ENCODE measurements at regions not wholly inside any gene's neighbourhood (a gene's known extent, or its start where the extent isn't known, plus 50 kb on each side); places are given as distances from the start of the nearest gene placed in this dataset.

DNA sequence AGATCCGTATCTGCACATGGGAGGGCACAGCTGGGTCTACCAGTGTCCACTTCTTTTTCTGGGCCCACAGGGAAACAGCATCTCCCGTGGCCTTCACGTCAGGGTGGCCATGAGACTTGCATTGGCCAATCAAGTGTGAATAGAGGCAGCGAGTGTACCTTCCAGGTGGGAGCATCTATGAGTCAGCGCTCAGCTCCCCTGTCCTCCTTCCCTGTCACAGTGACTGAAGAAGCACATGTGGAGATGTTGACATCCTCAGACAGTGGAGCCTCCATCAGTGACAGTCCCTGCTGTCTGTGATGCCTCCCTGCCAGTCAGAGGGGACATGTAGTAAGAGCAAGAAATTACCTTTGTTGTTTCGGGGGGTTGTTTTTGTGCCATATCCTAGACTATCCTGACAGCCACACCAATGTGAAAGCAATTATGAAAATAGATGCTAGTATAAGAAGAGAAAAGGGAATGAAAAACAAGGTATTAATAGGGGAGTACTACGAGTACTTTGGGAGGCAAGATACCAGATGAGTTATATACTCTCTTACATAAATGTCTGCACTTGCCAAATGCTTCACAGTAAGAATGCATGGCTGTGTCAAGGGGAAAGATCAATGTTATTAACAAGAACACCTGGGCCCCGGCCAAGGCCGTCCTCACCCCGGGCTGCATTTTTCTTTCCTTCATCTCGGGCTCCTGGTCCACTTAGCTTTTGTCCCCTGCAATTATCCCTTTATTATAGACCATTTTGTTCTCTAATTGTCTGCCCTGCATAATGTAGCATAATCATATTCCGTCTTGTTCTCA lies 86.0 kb downstream of the MATN1 start:
- DNase-seq = no peak

DNA sequence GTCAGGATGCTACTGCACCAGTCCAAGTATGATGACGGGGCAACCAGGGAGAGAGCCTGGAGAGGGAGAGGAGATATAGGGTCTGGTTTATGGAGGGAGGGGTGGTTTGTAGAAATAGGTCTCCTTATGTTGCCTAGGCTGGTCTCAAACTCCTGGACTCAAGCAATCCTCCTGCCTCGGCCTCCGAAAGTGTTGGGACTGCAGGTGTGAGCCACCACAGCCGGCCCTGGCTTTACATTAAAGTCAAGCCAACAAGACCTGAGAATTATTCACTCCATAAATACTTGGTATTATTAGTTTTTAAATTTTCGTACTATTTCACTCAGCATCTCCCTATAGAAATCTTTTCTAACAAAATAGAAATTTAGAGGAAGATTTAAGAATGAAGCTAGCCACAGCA lies 86.8 kb downstream of the MATN1 start:
- DNase-seq = no peak

DNA sequence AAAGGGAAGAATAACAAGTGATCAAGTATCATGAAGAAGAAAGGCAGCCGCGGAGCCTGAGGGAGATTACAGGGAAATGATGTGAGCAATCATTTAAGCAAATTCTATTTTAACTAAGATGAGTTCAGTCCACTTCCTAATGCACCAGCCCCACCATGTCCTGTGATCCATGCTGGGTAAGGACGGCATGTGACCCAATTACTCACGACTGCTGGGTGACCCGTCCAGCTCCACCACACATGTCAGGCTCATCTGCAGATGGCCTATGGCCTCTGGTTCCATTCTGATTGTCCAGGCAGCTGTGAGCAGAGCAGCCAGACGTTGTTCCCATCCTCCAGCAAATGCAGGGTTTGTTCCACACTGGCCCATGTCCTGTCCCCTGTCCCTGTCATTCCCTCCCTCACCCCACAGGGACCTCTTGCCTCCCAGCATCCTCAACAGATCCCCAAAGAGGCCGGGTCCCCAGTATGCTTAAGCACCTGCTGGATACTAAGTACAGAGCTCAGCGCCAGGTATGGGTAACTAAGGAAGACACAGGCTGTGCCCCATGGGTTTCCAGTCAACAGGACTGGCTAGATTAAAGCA lies 87.9 kb downstream of the MATN1 start:
- DNase-seq = no peak

- no peak for DNase-seq
These were observed 88.9 kb downstream of the MATN1 start for GRCh38 chr1:30634507-30634906.

DNA sequence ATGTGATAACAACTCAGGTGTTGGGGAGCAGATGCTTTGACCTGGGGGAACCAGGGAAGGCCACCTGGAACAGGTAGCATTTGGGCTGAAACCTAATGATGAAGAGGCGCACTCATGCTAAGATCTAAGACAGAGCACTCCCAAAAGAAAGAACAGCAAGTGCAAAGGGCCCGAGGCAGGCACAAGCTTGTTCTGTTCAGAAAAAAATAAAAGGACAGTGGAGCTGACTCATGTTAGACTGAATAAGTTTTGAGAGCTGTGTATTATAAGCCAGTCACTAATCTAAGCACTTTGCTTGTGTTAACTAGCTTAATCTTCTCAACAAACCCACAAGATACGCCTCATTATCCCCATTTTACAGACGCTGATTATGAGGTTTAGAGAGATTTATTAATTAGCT lies 90.1 kb downstream of the MATN1 start:
- no peak for DNase-seq

DNA sequence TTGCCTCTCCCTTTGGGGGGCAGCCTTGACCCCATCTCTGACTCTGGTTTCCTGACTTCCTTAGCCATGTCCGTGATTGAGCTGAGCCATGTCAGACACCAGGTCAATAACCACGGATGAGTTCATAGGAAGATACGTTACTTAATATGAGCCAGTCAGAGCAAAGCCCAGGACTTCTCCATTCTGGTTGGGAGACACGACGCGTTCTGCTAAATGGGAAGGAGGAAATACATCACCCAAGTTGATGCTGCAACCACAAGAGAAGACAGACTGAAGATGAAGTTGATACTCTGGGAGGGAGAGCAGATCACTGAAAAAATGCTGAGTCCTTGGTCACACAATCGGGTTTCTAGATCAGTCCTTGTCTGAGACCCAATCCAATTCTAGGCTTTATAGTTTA lies 90.9 kb downstream of the MATN1 start:
- DNase-seq = no peak

- DNase-seq = no peak
These were observed 91.7 kb downstream of the MATN1 start for GRCh38 chr1:30631700-30632099.

GRCh38 chr1:30629501-30629900 lies 93.9 kb downstream of the MATN1 start:
- DNase-seq = no peak

DNA sequence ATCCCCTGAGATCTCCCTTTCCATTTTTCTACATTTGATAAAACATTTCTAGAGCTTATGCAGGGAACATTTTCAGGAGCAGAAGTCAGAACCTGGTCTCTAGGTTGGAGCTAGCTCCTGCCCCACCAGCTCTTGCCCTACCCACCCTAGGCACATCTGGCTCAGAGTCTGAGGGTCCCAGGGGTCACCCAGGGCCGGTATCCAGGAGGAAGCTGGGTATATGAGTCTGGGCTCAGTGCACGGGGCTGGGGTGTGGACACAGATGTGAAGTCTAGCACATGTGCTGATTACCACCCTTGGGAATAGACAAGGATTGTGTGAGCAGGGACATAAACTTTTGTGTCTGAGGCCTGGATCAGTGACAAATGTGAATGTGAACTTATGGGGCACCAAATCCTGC lies 95.4 kb downstream of the MATN1 start:
- DNase-seq = no peak

GRCh38 chr1:30627206-30627605 lies 96.2 kb downstream of the MATN1 start:
- DNase-seq = no peak

GRCh38 chr1:30623431-30623830 lies 100.0 kb downstream of the MATN1 start:
- DNase-seq = no peak

- DNase-seq = no peak
These were observed 103.8 kb downstream of the MATN1 start for GRCh38 chr1:30619619-30620018.

DNA sequence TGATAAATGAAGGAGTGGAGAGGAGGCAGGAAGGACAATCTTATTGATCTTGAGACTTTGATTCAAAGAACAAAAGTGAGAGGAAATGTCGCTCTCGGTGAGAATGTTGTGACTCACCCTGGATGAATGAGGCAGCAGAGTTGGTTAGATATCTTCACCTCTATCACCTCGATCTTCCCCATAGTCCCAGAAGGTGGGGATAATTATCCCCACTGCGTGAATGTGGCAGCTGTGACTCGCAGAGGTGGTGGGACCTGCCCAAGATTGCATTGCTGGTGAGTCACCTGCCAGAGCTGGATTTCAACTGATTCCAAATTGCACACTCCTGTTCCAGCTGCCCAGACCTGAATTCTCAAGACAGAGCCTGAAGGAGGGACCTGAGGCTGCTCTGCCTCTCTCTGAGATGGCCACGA lies 105.0 kb downstream of the MATN1 start:
- no peak for DNase-seq

DNA sequence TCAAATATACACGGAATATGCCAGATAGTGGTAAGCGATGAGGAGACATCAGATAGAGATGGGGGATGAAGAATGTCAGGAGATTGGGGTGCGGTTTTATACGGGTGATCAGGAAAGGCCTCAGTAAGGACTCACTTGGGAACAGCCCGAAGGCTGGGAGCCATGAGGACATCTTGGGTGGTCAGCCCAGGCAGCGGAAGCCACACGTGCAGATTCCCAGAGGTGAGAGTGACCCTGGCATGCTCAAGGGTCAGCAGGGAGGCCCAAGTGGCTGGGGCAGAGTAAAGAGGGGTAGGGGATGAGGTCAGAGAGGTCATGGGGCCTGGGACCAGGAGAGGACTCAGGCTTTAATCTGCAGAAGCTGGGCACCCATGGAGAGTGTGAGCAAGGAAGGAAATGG lies 106.6 kb downstream of the MATN1 start:
- no peak for DNase-seq

DNA sequence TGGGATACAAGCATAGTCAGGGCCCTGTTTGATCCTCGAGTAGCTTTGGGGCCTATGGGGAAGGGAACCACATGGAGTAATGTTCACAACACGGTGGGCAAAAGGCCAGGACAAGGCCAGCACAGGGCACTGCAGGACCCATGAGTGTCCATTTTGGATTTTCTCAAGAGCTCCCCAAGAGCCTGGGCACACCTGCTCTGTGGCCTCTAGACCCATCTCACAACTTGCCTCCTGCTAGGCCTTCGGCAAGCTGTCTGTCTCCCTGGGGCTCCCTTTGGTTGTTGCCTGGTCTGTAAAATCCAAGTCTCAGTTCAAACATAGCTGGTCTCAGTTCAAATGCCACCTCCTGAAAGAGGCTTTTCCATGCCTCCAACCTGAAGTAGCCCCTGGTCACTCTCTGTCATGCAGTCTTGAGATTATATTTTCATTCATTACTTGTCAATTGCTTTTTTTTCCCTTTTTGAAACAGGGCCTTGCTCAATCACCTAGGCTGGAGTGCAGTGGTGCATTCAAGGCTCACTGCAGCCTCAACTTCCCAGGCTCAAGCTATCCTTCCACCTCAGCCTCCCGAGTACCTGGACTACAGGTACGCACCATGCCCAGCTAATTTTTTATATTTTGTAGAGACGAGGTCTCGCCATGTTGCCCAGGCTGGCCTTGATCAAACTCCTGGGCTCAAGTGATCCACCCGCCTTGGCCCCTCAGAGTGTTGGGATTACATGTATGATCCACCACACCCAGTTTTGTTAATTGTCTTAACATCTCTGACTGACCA lies 107.4 kb downstream of the MATN1 start:
- DNase-seq = no peak

GRCh38 chr1:30615076-30615795 lies 108.1 kb downstream of the MATN1 start:
- no peak for DNase-seq

DNA sequence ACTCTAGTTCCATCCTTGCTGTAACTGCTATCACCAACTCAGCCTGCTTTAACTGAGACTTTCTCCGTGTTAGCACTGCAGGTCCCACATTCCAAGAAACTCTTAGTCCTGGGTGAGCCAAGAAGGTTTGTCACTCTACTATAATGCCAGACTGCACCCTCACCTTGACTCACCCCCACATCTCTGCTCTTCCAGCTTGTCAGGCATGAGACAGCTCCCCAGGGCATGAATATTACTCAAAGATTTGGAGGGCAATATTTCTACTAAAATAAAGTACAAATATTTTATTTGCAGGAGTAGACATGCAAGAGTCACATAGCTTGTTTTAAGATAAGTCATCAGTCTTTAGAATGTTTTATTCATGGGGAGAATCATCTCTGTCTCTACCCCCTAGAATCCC lies 110.2 kb downstream of the MATN1 start:
- no peak for DNase-seq

DNA sequence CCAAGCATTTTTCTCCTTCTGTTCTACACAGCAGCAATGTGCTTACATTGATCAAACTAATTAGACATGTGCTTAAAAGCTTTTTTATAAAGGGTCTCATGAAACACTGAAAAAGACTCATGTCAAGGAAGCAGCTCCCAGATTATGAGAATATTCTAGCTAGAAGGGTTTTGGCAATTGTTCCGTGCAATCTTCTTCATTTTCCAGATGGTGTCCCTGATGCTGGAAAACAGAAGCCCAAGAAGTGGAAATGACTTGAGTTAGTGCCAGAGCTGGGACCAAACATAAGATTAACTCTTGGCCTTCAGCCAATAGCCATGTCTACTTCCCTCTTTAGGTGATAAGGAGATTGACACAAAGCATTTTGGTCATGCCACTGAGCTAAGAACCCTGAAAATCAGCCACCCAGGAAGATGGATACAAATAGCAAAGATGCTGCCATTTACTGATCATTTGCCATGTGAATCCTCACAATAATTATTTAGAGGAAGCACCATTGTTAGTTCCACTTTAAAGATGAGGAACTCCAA lies 110.8 kb downstream of the MATN1 start:
- DNase-seq = no peak

DNA sequence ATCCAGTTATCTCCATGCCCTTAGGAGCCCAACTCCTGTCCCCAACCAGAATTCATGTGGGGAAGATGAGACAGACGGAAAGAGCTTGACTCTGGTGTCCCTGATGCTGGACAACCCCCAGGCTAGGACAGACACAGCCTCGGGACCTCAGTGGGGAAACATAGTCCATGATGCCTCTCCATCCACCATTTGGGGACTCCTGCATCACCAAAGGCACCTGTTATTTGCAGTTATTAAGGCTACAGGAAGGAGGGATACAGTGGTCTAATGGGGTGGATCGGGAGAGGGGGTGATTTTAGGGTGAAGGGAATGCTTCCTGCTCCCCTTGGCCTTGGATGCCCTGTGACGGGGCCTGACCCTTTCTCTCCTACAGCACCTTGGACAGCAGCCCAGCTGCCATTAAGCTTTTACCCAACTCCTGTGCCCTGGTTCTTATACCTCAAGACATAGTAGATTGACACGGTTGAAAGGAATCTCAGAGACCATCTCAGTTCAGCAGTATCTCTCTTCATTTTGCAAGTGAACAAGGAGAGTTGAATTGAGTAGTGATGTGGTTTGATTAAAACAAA lies 111.6 kb downstream of the MATN1 start:
- no peak for DNase-seq

- DNase-seq = no peak
These were observed 112.5 kb downstream of the MATN1 start for GRCh38 chr1:30610917-30611316.

- no peak for DNase-seq
These were observed 113.4 kb downstream of the MATN1 start for GRCh38 chr1:30609999-30610345.

GRCh38 chr1:30609336-30609998 lies 113.9 kb downstream of the MATN1 start:
- no peak for DNase-seq

All from CD4-positive, alpha-beta T cell treated with Interleukin-1 beta for 1 hour (primary cell).